Neutrophil (primary cell): ENCODE measurements at regions not wholly inside any gene's neighbourhood (a gene's known extent, or its start where the extent isn't known, plus 50 kb on each side); places are given as distances from the start of the nearest gene placed in this dataset.

Experiments
- H3K27ac ChIP-seq: fragments of 200-600 bp; sonication (generic); 2 replicates; pipeline ENCODE4 v1.5.1; 2016; ENCODE audit warnings: mild to moderate bottlenecking, moderate library complexity
- H3K27me3 ChIP-seq: fragments of 200-600 bp; sonication (generic); 2 replicates; pipeline ENCODE4 v1.6.0; 2016; ENCODE audit warnings: mild to moderate bottlenecking
- H3K36me3 ChIP-seq: fragments of 200-600 bp; sonication (generic); 2 replicates; pipeline ENCODE4 v1.5.1; 2017
- H3K4me1 ChIP-seq, 2 experiments: fragments of 200-600 bp in 1 of 2; sonication (generic) in 1 of 2; 1 replicate in 1 of 2; 2 replicates in 1 of 2; pipeline versions ENCODE4 v1.5.1 to v1.6.1; 2013 to 2016; ENCODE audit warnings: low read depth in 1 of 2, low read length in 1 of 2, mild to moderate bottlenecking in 1 of 2, moderate library complexity in 1 of 2; ENCODE audit not compliant: control insufficient read depth in 1 of 2, insufficient read depth in 1 of 2
- H3K4me3 ChIP-seq, 2 experiments: fragments of 200-600 bp in 1 of 2; sonication (generic) in 1 of 2; 1 replicate in 1 of 2; 2 replicates in 1 of 2; pipeline ENCODE4 v1.5.1; 2013 to 2016; ENCODE audit warnings: low read depth in 1 of 2, low read length in 1 of 2, mild to moderate bottlenecking in 1 of 2, moderate library complexity in 1 of 2
- H3K9me3 ChIP-seq: fragments of 200-600 bp; sonication (generic); 2 replicates; pipeline ENCODE4 v1.5.1; 2016
- TF ChIP-seq, protein P1 (sequence below): fragments of 200-600 bp; sonication (generic); IDR thresholded peaks from 2 replicates; pipeline ENCODE4 v1.5.1; 2016; ENCODE audit warnings: antibody characterized with exemption

DNA sequence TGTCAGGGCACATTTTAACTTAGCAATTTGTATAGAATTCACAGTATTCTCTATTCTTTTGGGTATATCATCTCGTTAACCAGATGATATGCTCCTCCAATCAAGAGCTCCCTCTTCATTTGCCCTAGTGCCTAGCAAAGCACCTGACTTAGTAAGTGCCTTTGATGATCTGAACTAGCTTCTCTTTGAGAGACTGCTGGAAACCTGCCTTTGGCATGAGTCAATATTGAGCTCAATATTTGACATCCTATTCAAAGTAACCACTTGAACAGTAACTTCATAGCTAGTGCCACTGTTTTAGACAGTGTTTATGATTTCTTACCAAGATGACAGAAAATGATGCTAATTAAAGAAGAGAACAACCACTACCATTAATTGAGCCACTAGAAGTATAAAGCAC, 696.3 kb upstream of the UBE2E2 start:
- Histone ChIP-seq H3K27me3 (no peaks in the 10 kb centered on the region), H3K9me3 (no peaks in the 10 kb centered on the region), H3K4me3 (no peak overlapping the region), H3K27ac (no peak overlapping the region), H3K4me1 (no peaks in the 10 kb centered on the region), H3K36me3 (no peaks in the 10 kb centered on the region)
- TF ChIP-seq, protein P1, sequence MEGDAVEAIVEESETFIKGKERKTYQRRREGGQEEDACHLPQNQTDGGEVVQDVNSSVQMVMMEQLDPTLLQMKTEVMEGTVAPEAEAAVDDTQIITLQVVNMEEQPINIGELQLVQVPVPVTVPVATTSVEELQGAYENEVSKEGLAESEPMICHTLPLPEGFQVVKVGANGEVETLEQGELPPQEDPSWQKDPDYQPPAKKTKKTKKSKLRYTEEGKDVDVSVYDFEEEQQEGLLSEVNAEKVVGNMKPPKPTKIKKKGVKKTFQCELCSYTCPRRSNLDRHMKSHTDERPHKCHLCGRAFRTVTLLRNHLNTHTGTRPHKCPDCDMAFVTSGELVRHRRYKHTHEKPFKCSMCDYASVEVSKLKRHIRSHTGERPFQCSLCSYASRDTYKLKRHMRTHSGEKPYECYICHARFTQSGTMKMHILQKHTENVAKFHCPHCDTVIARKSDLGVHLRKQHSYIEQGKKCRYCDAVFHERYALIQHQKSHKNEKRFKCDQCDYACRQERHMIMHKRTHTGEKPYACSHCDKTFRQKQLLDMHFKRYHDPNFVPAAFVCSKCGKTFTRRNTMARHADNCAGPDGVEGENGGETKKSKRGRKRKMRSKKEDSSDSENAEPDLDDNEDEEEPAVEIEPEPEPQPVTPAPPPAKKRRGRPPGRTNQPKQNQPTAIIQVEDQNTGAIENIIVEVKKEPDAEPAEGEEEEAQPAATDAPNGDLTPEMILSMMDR = no peak

DNA sequence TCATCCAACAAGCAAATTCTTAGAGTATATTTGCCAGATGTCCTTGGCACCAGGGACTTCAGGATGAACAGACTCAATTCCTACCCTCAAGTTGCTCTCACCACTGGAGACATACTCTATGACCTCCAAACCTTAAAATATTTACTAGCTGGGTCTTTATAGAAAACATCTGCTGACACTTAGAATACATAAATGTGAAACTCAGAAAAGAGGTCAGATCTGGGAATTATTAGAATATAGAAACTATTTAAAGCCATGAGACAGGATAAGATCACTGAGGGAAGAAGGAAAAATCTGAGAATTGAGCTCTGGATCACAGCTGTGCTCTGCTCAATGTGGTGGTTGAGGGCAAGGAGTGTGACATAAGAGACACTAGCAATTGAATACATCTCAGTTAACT, 695.4 kb upstream of the UBE2E2 start:
- TF ChIP-seq, protein P1 = no peak
- Histone ChIP-seq H3K4me1 (no peaks in the 10 kb centered on the region), H3K27ac (no peak overlapping the region), H3K9me3 (no peaks in the 10 kb centered on the region), H3K4me3 (no peak overlapping the region), H3K36me3 (no peaks in the 10 kb centered on the region), H3K27me3 (no peaks in the 10 kb centered on the region)

DNA sequence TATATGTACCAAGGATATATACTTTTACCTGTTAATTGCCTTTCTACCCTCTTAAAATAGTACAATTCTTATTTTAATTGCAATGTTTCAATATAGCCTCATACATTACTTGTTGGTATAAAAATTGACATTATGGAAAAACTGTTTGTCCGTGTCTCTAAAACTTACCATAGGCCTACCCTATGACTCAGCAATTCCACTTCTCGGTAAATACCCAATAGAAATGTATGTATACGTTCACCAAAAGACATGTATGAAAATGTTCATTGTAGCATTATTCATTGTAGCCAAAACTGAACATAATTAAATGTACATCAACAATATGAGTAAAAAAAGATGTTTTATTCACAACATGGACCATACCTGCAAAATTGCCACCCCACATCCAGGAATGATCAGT, 679.2 kb upstream of the UBE2E2 start:
- no peak overlapping the region for H3K4me3 ChIP-seq
- no peaks in the 10 kb centered on the region for H3K9me3 ChIP-seq
- no peaks in the 10 kb centered on the region for H3K27me3 ChIP-seq
- H3K36me3 ChIP-seq = no peaks in the 10 kb centered on the region
- no peaks in the 10 kb centered on the region for H3K4me1 ChIP-seq
- H3K27ac ChIP-seq = no peak overlapping the region
- TF ChIP-seq, protein P1 = no peak

DNA sequence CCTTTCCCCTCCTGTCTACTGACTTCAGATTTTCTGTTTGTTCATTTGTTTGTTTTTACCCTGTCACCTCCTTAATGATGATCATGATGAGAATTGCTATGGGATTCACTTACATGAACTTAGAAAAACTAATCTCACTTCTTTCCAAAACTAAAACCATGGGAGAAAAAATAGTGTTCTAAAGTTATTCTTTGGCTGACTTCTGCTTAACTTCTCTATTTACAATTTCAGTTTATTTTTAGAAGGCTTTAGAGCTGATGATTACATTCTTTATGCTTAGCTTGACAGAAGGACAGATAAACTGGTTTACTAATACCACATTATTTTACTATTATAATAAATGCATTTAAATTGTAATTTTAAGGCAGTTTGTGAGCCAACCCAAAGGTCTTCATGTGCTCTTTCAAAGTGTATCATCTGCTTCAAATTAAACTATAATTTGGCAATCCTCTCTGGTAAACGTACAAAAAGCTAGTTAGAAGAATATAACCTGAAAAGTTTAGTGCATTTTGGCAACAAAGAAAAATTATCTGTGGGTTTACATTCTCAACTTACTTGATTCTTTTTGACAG, 676.8 kb upstream of the UBE2E2 start:
- Histone ChIP-seq H3K4me3 (no peak overlapping the region), H3K27me3 (no peaks in the 10 kb centered on the region), H3K4me1 (no peaks in the 10 kb centered on the region), H3K27ac (no peak overlapping the region), H3K36me3 (no peaks in the 10 kb centered on the region), H3K9me3 (no peaks in the 10 kb centered on the region)
- TF ChIP-seq, protein P1 = no peak

DNA sequence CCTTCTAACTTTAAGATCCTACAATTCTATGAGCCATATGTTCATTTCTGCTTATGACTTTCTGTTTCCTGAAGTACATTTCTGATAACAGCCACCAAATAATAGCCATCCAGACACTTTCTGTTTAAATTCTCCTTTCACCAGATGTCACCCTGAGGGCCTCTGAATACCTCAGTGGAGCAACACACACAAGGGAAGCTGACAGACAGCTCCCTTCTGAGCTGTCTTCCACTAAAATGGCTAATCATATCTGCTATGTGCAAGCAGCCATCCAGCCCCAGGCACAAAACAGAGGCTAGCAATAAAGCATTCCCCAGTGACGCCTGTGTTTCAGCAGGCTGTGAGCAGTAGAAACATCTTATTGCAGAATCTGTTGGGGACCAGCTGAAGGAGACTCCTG, 666.6 kb upstream of the UBE2E2 start:
- TF ChIP-seq, protein P1 = no peak
- H3K36me3 ChIP-seq = no peaks in the 10 kb centered on the region
- H3K4me3 ChIP-seq = no peak overlapping the region
- H3K27ac ChIP-seq = no peak overlapping the region
- no peaks in the 10 kb centered on the region for H3K9me3 ChIP-seq
- no peaks in the 10 kb centered on the region for H3K27me3 ChIP-seq
- H3K4me1 ChIP-seq = no peaks in the 10 kb centered on the region

DNA sequence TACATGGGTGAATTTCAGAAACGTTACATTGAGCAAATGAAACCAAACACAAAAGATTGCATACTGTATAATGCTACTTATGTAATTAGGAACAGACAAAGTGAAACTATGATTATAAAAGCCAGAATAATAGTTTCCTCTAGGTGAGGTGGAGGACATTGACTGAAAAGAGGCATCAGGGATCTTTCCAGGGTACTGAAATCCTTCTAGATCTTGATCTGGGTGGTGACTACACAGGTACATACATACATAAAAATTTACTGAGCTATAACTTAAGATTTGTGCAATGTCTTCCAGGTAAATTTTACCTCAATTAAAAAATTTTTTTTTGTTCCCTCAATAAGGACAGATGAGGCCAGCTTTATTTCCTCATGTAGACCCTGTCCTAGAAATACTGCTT, 665.6 kb upstream of the UBE2E2 start:
- Histone ChIP-seq H3K27ac (no peak overlapping the region), H3K36me3 (no peaks in the 10 kb centered on the region), H3K27me3 (no peaks in the 10 kb centered on the region), H3K4me1 (no peaks in the 10 kb centered on the region), H3K9me3 (no peaks in the 10 kb centered on the region), H3K4me3 (no peak overlapping the region)
- TF ChIP-seq, protein P1 = no peak
